ENCODE measurements at regions not wholly inside any gene's neighbourhood (a gene's known extent, or its start where the extent isn't known, plus 50 kb on each side); places are given as distances from the start of the nearest gene placed in this dataset.
A peak's percentile ranks its signal among the peaks of the same experiment; 100 is the strongest.
"Not testable (repeated sequence)": the region's sequence is repeated elsewhere in the genome, so short reads cannot be mapped to it uniquely, and the experiment has no call there.

GRCh38 chr14:59055439-59056045 lies 132.9 kb upstream of the DAAM1 start:
- intact Hi-C loops (cut with DNase I; ENCODE audit: low total_unique reads), result no loop called here
- H3K27me3 ChIP-seq, result no peaks in the 10 kb centered on the region
- TF ChIP-seq POLR2A (IDR thresholded peaks at IDR 0.05), result no peak
- peak; percentile 26 to 64 (median 58) for TF ChIP-seq CTCF (IDR thresholded peaks at IDR 0.05)

GRCh38 chr14:59057551-59057950 lies 130.9 kb upstream of the DAAM1 start:
- Histone ChIP-seq H3K36me3 (ENCODE audit: low read depth, missing control alignments) (no peaks in the 10 kb centered on the region), H3K27me3 (no peaks in the 10 kb centered on the region), H3K4me3 (no peak overlapping the region), H3K27ac (no peak overlapping the region), H3K4me1 (no peaks in the 10 kb centered on the region), H3K9me3 (no peaks in the 10 kb centered on the region)
- 86 to 89% methylated on average over 2 of the region's 2 CpGs for WGBS, 2 donors
- TF ChIP-seq POLR2A (IDR thresholded peaks at IDR 0.05) (no peak), CTCF (IDR thresholded peaks at IDR 0.05) (no peak)
- intact Hi-C loops (cut with DNase I; ENCODE audit: low total_unique reads), result no loop called here
- DNase-seq, result no peak

More at GRCh38 chr14:59055439-59056045, 132.9 kb upstream of the DAAM1 start:
- H3K27ac ChIP-seq, result no peak overlapping the region
- no peak overlapping the region for H3K4me3 ChIP-seq
- H3K36me3 ChIP-seq (ENCODE audit: low read depth, missing control alignments), result no peaks in the 10 kb centered on the region
- no peaks in the 10 kb centered on the region for H3K9me3 ChIP-seq
- peak; percentile 44 for DNase-seq
- H3K4me1 ChIP-seq, result no peaks in the 10 kb centered on the region

GRCh38 chr14:59058776-59059175 lies 129.7 kb upstream of the DAAM1 start:
- DNase-seq; intact Hi-C loops (cut with DNase I; ENCODE audit: low total_unique reads); H3K27ac ChIP-seq; H3K4me3 ChIP-seq; H3K4me1 ChIP-seq; H3K36me3 ChIP-seq (ENCODE audit: low read depth, missing control alignments); H3K27me3 ChIP-seq; H3K9me3 ChIP-seq: not testable (repeated sequence)
- 60 to 85% methylated on average over 11 to 14 of the region's 30 CpGs for WGBS, 2 donors

GRCh38 chr14:59060841-59061240 lies 127.6 kb upstream of the DAAM1 start:
- Histone ChIP-seq H3K36me3 (ENCODE audit: low read depth, missing control alignments) (no peaks in the 10 kb centered on the region), H3K27ac (no peak overlapping the region), H3K9me3 (no peaks in the 10 kb centered on the region), H3K27me3 (no peaks in the 10 kb centered on the region), H3K4me1 (no peaks in the 10 kb centered on the region), H3K4me3 (no peak overlapping the region)
- 81 to 92% methylated on average over 1 to 3 of the region's 3 CpGs for WGBS, 2 donors
- TF ChIP-seq CTCF (IDR thresholded peaks at IDR 0.05) (no peak), POLR2A (IDR thresholded peaks at IDR 0.05) (no peak)
- intact Hi-C loops (cut with DNase I; ENCODE audit: low total_unique reads), result no loop called here
- no peak for DNase-seq

GRCh38 chr14:59061292-59061691 lies 127.2 kb upstream of the DAAM1 start:
- DNase-seq, result no peak
- TF ChIP-seq CTCF (IDR thresholded peaks at IDR 0.05), result no peak
- no peak for TF ChIP-seq POLR2A (IDR thresholded peaks at IDR 0.05)
- no peaks in the 10 kb centered on the region for H3K36me3 ChIP-seq (ENCODE audit: low read depth, missing control alignments)
- intact Hi-C loops (cut with DNase I; ENCODE audit: low total_unique reads), result no loop called here
- H3K4me1 ChIP-seq, result no peaks in the 10 kb centered on the region
- H3K27ac ChIP-seq, result no peak overlapping the region
- no peaks in the 10 kb centered on the region for H3K27me3 ChIP-seq
- no peak overlapping the region for H3K4me3 ChIP-seq
- H3K9me3 ChIP-seq, result no peaks in the 10 kb centered on the region
- whole genome bisulfite sequencing, 2 donors, result 80 to 95% methylated on average over 3 of the region's 3 CpGs
